ENCODE measurements at regions not wholly inside any gene's neighbourhood (a gene's known extent, or its start where the extent isn't known, plus 50 kb on each side); places are given as distances from the start of the nearest gene placed in this dataset.
"Not testable (repeated sequence)": the region's sequence is repeated elsewhere in the genome, so short reads cannot be mapped to it uniquely, and the experiment has no call there.

- DNase-seq, result no peak
Measured at GRCh38 chr16:86844695-86845094, 266.3 kb downstream of the FOXL1 start.

- DNase-seq, result no peak
Measured at GRCh38 chr16:86846136-86846535, 267.8 kb downstream of the FOXL1 start.

- no peak for DNase-seq
Measured at GRCh38 chr16:86848821-86849220, 270.5 kb downstream of the FOXL1 start.

GRCh38 chr16:86850670-86851069 is 272.3 kb downstream of the FOXL1 start:
- DNase-seq, result no peak

GRCh38 chr16:86852135-86852534 is 273.8 kb downstream of the FOXL1 start:
- no peak for DNase-seq

GRCh38 chr16:86854058-86854621 is 275.8 kb downstream of the FOXL1 start:
- DNase-seq, result no peak

- no peak for DNase-seq
Measured at GRCh38 chr16:86854626-86855294, 276.4 kb downstream of the FOXL1 start.

- no peak for DNase-seq
Measured at GRCh38 chr16:86856946-86857586, 278.7 kb downstream of the FOXL1 start.

GRCh38 chr16:86857807-86858206 is 279.5 kb downstream of the FOXL1 start:
- DNase-seq, result no peak

GRCh38 chr16:86858501-86858900 is 280.2 kb downstream of the FOXL1 start:
- DNase-seq, result no peak

- DNase-seq, result not testable (repeated sequence)
Measured at GRCh38 chr16:86861270-86861858, 283.0 kb downstream of the FOXL1 start.

- no peak for DNase-seq
Measured at GRCh38 chr16:86862595-86863280, 284.4 kb downstream of the FOXL1 start.

- no peak for DNase-seq
Measured at GRCh38 chr16:86863609-86864008, 285.3 kb downstream of the FOXL1 start.

- no peak for DNase-seq
Measured at GRCh38 chr16:86864586-86864985, 286.2 kb downstream of the FOXL1 start.

GRCh38 chr16:86865851-86866662 is 287.7 kb downstream of the FOXL1 start:
- DNase-seq, result no peak

GRCh38 chr16:86866986-86867722 is 288.8 kb downstream of the FOXL1 start:
- no peak for DNase-seq

- no peak for DNase-seq
Measured at GRCh38 chr16:86868070-86868469, 289.7 kb downstream of the FOXL1 start.

GRCh38 chr16:86868786-86869185 is 290.4 kb downstream of the FOXL1 start:
- DNase-seq, result no peak

- no peak for DNase-seq
Measured at GRCh38 chr16:86869288-86870022, 291.1 kb downstream of the FOXL1 start.

GRCh38 chr16:86870380-86870779 is 292.0 kb downstream of the FOXL1 start:
- DNase-seq, result no peak

GRCh38 chr16:86872131-86872530 is 293.8 kb downstream of the FOXL1 start:
- DNase-seq, result no peak
